ENCODE measurements at regions not wholly inside any gene's neighbourhood (a gene's known extent, or its start where the extent isn't known, plus 50 kb on each side); places are given as distances from the start of the nearest gene placed in this dataset.

GRCh38 chr2:103525756-103526155 is 763.9 kb downstream of the TMEM182 start:
- TF ChIP-seq, protein P1, sequence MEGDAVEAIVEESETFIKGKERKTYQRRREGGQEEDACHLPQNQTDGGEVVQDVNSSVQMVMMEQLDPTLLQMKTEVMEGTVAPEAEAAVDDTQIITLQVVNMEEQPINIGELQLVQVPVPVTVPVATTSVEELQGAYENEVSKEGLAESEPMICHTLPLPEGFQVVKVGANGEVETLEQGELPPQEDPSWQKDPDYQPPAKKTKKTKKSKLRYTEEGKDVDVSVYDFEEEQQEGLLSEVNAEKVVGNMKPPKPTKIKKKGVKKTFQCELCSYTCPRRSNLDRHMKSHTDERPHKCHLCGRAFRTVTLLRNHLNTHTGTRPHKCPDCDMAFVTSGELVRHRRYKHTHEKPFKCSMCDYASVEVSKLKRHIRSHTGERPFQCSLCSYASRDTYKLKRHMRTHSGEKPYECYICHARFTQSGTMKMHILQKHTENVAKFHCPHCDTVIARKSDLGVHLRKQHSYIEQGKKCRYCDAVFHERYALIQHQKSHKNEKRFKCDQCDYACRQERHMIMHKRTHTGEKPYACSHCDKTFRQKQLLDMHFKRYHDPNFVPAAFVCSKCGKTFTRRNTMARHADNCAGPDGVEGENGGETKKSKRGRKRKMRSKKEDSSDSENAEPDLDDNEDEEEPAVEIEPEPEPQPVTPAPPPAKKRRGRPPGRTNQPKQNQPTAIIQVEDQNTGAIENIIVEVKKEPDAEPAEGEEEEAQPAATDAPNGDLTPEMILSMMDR (IDR thresholded peaks at IDR 0.05), result no peak
- TF ChIP-seq POLR2A (IDR thresholded peaks at IDR 0.05), result no peak
- WGBS, 4 donors, result 54 to 73% (median 72%) methylated on average over 2 of the region's 2 CpGs
- intact Hi-C loops (cut with DNase I), result no loop called here
- no peak for ATAC-seq
- Histone ChIP-seq H3K4me3 (no peak overlapping the region), H3K9me3 (peaks cover 0 to 7% (median 0%) of the 10 kb centered on the region in 12 donors), H3K27ac (no peak overlapping the region), H3K27me3 (no peaks in the 10 kb centered on the region), H3K36me3 (no peaks in the 10 kb centered on the region), H3K4me1 (no peaks in the 10 kb centered on the region)
- DNase-seq, result no peak

DNA sequence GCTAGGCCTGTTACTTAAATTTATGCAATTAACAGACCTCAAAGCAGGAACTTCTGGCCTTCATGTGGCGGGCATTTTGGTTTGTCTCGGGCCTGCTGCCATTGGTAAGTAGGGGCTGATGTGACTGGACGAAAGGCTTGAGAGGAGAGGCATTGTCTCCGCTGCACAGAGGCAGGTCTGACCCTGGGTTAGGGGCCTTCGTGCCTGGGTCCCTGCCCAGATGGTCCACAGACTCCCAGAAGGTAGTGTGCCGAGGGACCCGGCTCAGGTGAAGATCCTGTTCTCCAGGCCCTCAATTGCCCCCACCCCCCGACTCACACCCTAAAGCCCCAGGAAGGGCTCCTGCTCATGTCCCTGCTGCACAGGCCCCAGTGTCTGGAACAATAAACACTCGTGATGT is 764.9 kb downstream of the TMEM182 start:
- H3K36me3 ChIP-seq, result no peaks in the 10 kb centered on the region
- H3K4me3 ChIP-seq, result no peak overlapping the region
- WGBS, 4 donors, result 78 to 79% (median 78%) methylated on average over 7 to 9 of the region's 9 CpGs
- DNase-seq (no peak), ATAC-seq (no peak)
- H3K9me3 ChIP-seq, result peaks cover 0 to 3% (median 0%) of the 10 kb centered on the region in 12 donors
- H3K27me3 ChIP-seq, result no peaks in the 10 kb centered on the region
- H3K4me1 ChIP-seq, result no peaks in the 10 kb centered on the region
- TF ChIP-seq, protein P1 (IDR thresholded peaks at IDR 0.05), result no peak
- TF ChIP-seq POLR2A (IDR thresholded peaks at IDR 0.05), result no peak
- intact Hi-C loops (cut with DNase I), result no loop called here
- no peak overlapping the region for H3K27ac ChIP-seq

DNA sequence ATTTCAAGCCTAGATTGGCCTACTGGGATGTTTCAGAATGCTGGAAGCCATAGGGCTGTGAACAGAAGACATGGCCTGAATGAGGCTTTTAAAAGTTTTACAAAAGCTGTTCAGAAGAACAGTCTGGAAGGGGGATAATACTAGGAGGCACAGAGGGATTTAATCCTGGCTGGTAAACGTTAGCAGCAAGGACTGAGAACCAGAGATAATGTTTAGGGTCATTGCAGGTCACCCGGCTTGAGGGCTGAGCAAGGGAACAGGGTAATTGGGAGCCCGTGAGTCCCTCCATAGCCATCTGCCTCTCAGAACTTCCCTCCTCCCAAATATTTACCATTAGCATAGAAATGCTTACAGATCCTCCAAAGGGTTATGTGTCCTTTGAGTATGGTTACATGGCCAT is 765.4 kb downstream of the TMEM182 start:
- H3K27ac ChIP-seq, result no peak overlapping the region
- ATAC-seq, result no peak
- intact Hi-C loops (cut with DNase I), result no loop called here

DNA sequence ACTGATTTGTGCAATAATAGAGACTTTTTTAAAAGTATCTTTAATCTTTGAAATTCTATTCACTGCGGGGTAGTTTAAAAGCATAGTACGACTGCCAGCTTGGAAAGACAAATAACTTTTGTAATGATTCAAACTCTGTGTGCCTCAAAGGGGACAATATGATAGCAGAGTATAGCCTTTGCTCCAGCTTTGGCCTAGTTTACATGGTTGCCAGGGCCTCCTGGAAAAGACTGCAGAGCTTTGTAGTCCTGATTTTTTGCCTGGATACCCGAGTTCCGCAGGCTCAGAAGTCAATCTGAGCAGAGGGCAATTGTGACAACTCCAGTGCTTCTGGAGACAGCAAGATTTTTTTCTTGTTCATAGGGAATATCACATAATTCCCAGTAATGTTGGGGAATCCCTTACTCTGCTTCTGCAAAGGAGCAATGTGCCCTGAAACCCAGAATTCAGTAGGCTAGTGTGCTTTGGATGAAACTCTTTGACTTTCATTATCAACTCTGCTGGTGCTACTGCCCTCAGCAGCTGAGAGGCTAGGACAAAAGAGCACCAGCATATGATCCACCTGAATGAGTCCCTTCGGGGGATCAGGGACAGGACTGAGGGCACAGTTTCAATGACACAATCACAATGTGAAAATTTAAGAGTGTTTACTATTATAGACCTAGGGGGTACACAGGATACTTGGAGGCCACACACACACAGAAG is 768.1 kb downstream of the TMEM182 start:
- TF ChIP-seq, protein P1 (IDR thresholded peaks at IDR 0.05), result no peak
- no peak for TF ChIP-seq POLR2A (IDR thresholded peaks at IDR 0.05)
- H3K36me3 ChIP-seq, result no peaks in the 10 kb centered on the region
- H3K27me3 ChIP-seq, result no peaks in the 10 kb centered on the region
- H3K9me3 ChIP-seq, result peaks cover 0 to 10% (median 0%) of the 10 kb centered on the region in 12 donors
- WGBS, 4 donors, result 73 to 79% (median 76%) methylated on average over 5 of the region's 5 CpGs
- ATAC-seq, result no peak
- H3K4me3 ChIP-seq, result no peak overlapping the region
- no peak for DNase-seq
- H3K4me1 ChIP-seq, result no peaks in the 10 kb centered on the region
- no peak overlapping the region for H3K27ac ChIP-seq
- intact Hi-C loops (cut with DNase I), result no loop called here

More for the DNA sequence above, 765.4 kb downstream of the TMEM182 start:
- Histone ChIP-seq H3K4me1 (no peaks in the 10 kb centered on the region), H3K9me3 (peaks cover 0 to 4% (median 0%) of the 10 kb centered on the region in 12 donors), H3K36me3 (no peaks in the 10 kb centered on the region), H3K27me3 (no peaks in the 10 kb centered on the region), H3K4me3 (no peak overlapping the region)
- TF ChIP-seq, protein P1 (IDR thresholded peaks at IDR 0.05), result no peak
- TF ChIP-seq POLR2A (IDR thresholded peaks at IDR 0.05), result no peak
- no peak for DNase-seq
- WGBS, 4 donors, result 39 to 50% (median 44%) methylated on average over 3 of the region's 3 CpGs

All from heart left ventricle (tissue), 16 donors.